HCT116 (cell line): ENCODE measurements at regions not wholly inside any gene's neighbourhood (a gene's known extent, or its start where the extent isn't known, plus 50 kb on each side); places are given as distances from the start of the nearest gene placed in this dataset.

Experiments
- ATAC-seq: fragments of 200-7000 bp; cut with Tn5 transposase; 2 replicates; pipeline ENCODE4 v1.9.1; 2020; ENCODE audit warnings: mild to moderate bottlenecking, moderate library complexity
- BruUV-seq: library from RNA; stranded (reverse); fragments of 400-500 nt; replicated peaks from 2 replicates; lab custom pipeline; 2021; lab: Mats Ljungman, UMichigan
- CTCF ChIA-PET: fragments of 300-600 bp; sonication (Branson Sonifier 250); formaldehyde crosslinking; loops from one replicate; lab custom pipeline; 2021; ENCODE audit warnings: antibody characterized with exemption; lab: Charles Lee
- POLR2A ChIA-PET: fragments of 300-600, 350-600 bp; sonication (Branson Sonifier 250); formaldehyde crosslinking; loops from one replicate; lab custom pipeline; 2021; ENCODE audit warnings: antibody characterized with exemption; lab: Charles Lee
- RAD21 ChIA-PET, 2 experiments: fragments of 300-600 bp; sonication (Branson Sonifier 250); formaldehyde crosslinking; loops; one replicate each; lab custom pipeline; 2023; ENCODE audit warnings: low total read pairs in 2 of 2; ENCODE audit not compliant: uncharacterized antibody in 2 of 2, unreplicated experiment in 2 of 2, low non-redundant PET in 1 of 2; lab: Charles Lee
- DNase-seq: peaks from one replicate; pipeline ENCODE4 v3.0.0-alpha.2; 2010; ENCODE audit warnings: low read depth, low spot score
- H2AFZ ChIP-seq: fragments of 200-600 bp; shearing (Covaris generic), sonication (generic); 2 replicates; pipeline ENCODE4 v1.6.1; 2017; ENCODE audit warnings: low read depth, mixed run types, mixed read lengths, antibody characterized with exemption, low read length; ENCODE audit not compliant: poor library complexity, severe bottlenecking
- H3K27ac ChIP-seq: 2 replicates; pipeline ENCODE4 v1.5.1; 2012; ENCODE audit warnings: low read depth, low read length
- H3K27me3 ChIP-seq: fragments of 200-600 bp; sonication (generic); 2 replicates; pipeline ENCODE4 v1.6.1; 2016; ENCODE audit warnings: mixed run types, low read length, mixed read lengths; ENCODE audit not compliant: insufficient read depth
- H3K36me3 ChIP-seq, 2 experiments: fragments of 200-500 bp in 1 of 2; fragments of 200-600 bp in 1 of 2; sonication (Bioruptor generic) in 1 of 2; sonication (generic) in 1 of 2; 2 replicates each; pipeline versions ENCODE4 v1.5.1 to v1.6.1; 2014 to 2016; ENCODE audit warnings: low read length in 2 of 2, inconsistent platforms in 1 of 2, mixed read lengths in 1 of 2, mixed run types in 1 of 2; ENCODE audit not compliant: insufficient read depth in 2 of 2, control insufficient read depth in 1 of 2
- H3K4me1 ChIP-seq, 2 experiments: fragments of 200-600 bp in 1 of 2; sonication (generic) in 1 of 2; 2 replicates each; pipeline versions ENCODE4 v1.5.1 to v1.6.1; 2012 to 2017; ENCODE audit warnings: low read length in 2 of 2, inconsistent platforms in 1 of 2, mild to moderate bottlenecking in 1 of 2, mixed read lengths in 1 of 2, mixed run types in 1 of 2, moderate library complexity in 1 of 2; ENCODE audit not compliant: insufficient read depth in 2 of 2, control insufficient read depth in 1 of 2
- H3K4me2 ChIP-seq: fragments of 200-600 bp; sonication (generic); 2 replicates; pipeline ENCODE4 v1.6.1; 2017; ENCODE audit warnings: mixed run types, low read length, mixed read lengths
- H3K4me3 ChIP-seq, 2 experiments: fragments of 200-600 bp in 1 of 2; sonication (generic) in 1 of 2; replicated peaks in 1 of 2; 2 replicates each; pipeline ENCODE4 v1.5.1; 2011 to 2016; ENCODE audit warnings: low read length in 2 of 2, control low read depth in 1 of 2, low read depth in 1 of 2, mild to moderate bottlenecking in 1 of 2, mixed read lengths in 1 of 2, mixed run types in 1 of 2
- H3K79me2 ChIP-seq: fragments of 200-600 bp; sonication (generic); 2 replicates; pipeline ENCODE4 v1.6.1; 2017; ENCODE audit warnings: mild to moderate bottlenecking, mixed run types, low read length, moderate library complexity, mixed read lengths; ENCODE audit not compliant: insufficient read depth
- H3K9ac ChIP-seq: fragments of 200-600 bp; sonication (generic); 2 replicates; pipeline ENCODE4 v1.6.1; 2016; ENCODE audit warnings: low read length, mixed read lengths
- H3K9me2 ChIP-seq: fragments of 200-600 bp; sonication (generic), shearing (Covaris generic); 2 replicates; pipeline ENCODE4 v1.6.1; 2017; ENCODE audit warnings: mixed run types, mild to moderate bottlenecking, moderate library complexity; ENCODE audit not compliant: insufficient read depth
- H3K9me3 ChIP-seq, 2 experiments: fragments of 200-500 bp in 1 of 2; fragments of 200-600 bp in 1 of 2; sonication (Bioruptor generic) in 1 of 2; sonication (generic) in 1 of 2; 2 replicates each; pipeline ENCODE4 v1.6.1; 2014 to 2017; ENCODE audit warnings: low read length in 2 of 2, mixed read lengths in 2 of 2, inconsistent platforms in 1 of 2, low read depth in 1 of 2, mild to moderate bottlenecking in 1 of 2, mixed run types in 1 of 2, moderate library complexity in 1 of 2; ENCODE audit not compliant: control insufficient read depth in 1 of 2, insufficient read depth in 1 of 2
- H4K20me1 ChIP-seq: fragments of 200-600 bp; sonication (generic), shearing (Covaris generic); 2 replicates; pipeline ENCODE4 v1.6.1; 2017; ENCODE audit warnings: mixed run types, mild to moderate bottlenecking, moderate library complexity; ENCODE audit not compliant: insufficient read depth
- CTCF ChIP-seq, 3 experiments: fragments of 200-600 bp in 1 of 3; sonication (generic) in 1 of 3; IDR thresholded peaks in 2 of 3; conservative IDR thresholded peaks in 1 of 3; 2 replicates each; pipeline ENCODE4 v1.5.1; 2012 to 2017; ENCODE audit warnings: low read depth in 2 of 3, low read length in 2 of 3, antibody characterized with exemption in 1 of 3, borderline replicate concordance in 1 of 3, control low read depth in 1 of 3, mild to moderate bottlenecking in 1 of 3, mixed read lengths in 1 of 3, mixed run types in 1 of 3, moderate library complexity in 1 of 3; ENCODE audit not compliant: insufficient read depth in 1 of 3
- MAX ChIP-seq: IDR thresholded peaks from 2 replicates; pipeline ENCODE4 v1.6.1; 2012
- RAD21 ChIP-seq: IDR thresholded peaks from 2 replicates; pipeline ENCODE4 v1.6.1; 2012; ENCODE audit warnings: low read depth, mild to moderate bottlenecking
- REST ChIP-seq: IDR thresholded peaks from 2 replicates; pipeline ENCODE4 v1.6.1; 2012; ENCODE audit warnings: low read depth
- YY1 ChIP-seq: IDR thresholded peaks from 2 replicates; pipeline ENCODE4 v1.6.1; 2011; ENCODE audit warnings: low read length, low read depth, moderate library complexity, mild to moderate bottlenecking; ENCODE audit not compliant: insufficient replicate concordance; ENCODE audit errors: extremely low read depth
- intact Hi-C: fragments of 100-400 bp; cut with micrococcal nuclease; formaldehyde crosslinking; loops from 2 replicates; pipeline ENCODE4 v1.10.0; 2022

GRCh38 chr5:133869519-133870335 is 98.7 kb downstream of the C5orf15 start (continued):
- TF ChIP-seq MAX = no peak

- H3K4me1 ChIP-seq = peaks cover 0 to 5% of the 10 kb centered on the region in 2 experiments; a peak in 1 of 4 replicates
- H3K9me2 ChIP-seq = no peaks in the 10 kb centered on the region
- H3K4me2 ChIP-seq = peak overlapping the region; percentile 43
- peak; percentile 90 for ATAC-seq
- BruUV-seq = no TSS peak
- intact Hi-C loops = loop anchor here (1.0 to 5.0 kb wide), 4 partner anchors 115 to 757 kb away; no protein-coding TSS in a partner anchor
- H3K27me3 ChIP-seq = no peaks in the 10 kb centered on the region
- no peaks in the 10 kb centered on the region for H4K20me1 ChIP-seq
- H3K79me2 ChIP-seq = no peaks in the 10 kb centered on the region
- H2AFZ ChIP-seq = peak overlapping the region; percentile 5
- no peak overlapping the region for H3K9ac ChIP-seq
- H3K27ac ChIP-seq = no peak overlapping the region
- TF ChIP-seq REST = no peak
- TF ChIP-seq CTCF (IDR thresholded peaks at IDR 0.05 in 2 of 3, conservative IDR thresholded peaks at IDR 0.05 in 1 of 3; ENCODE audit: borderline replicate concordance in 1 of 3, insufficient read depth in 1 of 3, low read depth in 2 of 3, low read length in 2 of 3) = peak; percentile 66 to 90 (median 82)
- TF ChIP-seq RAD21 = peak; percentile 73
- TF ChIP-seq YY1 = no peak
- peak; percentile 53 for DNase-seq
- ChIA-PET RAD21 (no interaction called here), POLR2A (no interaction called here), CTCF (interaction anchor here (1.4 to 1.6 kb wide), 2 partner anchors 25 to 115 kb away, joined by 4 to 11 read pairs; no protein-coding TSS in a partner anchor)
- no peaks in the 10 kb centered on the region for H3K9me3 ChIP-seq
- H3K36me3 ChIP-seq = no peaks in the 10 kb centered on the region
- no peak overlapping the region; a peak in 1 of 4 replicates for H3K4me3 ChIP-seq
Measured at GRCh38 chr5:133868946-133869518, 99.4 kb downstream of the C5orf15 start.
